Left ventricle myocardium inferior (tissue), 1 donor: ENCODE measurements at regions not wholly inside any gene's neighbourhood (a gene's known extent, or its start where the extent isn't known, plus 50 kb on each side); places are given as distances from the start of the nearest gene placed in this dataset.

ENCODE experiments used
- DNase-seq: peaks from one replicate; pipeline ENCODE4 v3.0.0-alpha.2; 2020
- H3K27ac ChIP-seq: fragments of 200-600 bp; replicated peaks from 2 replicates; pipeline ENCODE4 v1.8.0; 2021
- H3K27me3 ChIP-seq: fragments of 200-600 bp; 2 replicates; pipeline ENCODE4 v1.8.0; 2021; ENCODE audit warnings: low read depth
- H3K36me3 ChIP-seq: fragments of 200-600 bp; 2 replicates; pipeline ENCODE4 v1.8.0; 2021
- H3K4me1 ChIP-seq: fragments of 200-600 bp; 2 replicates; pipeline ENCODE4 v1.8.0; 2021
- H3K4me3 ChIP-seq: fragments of 200-600 bp; 2 replicates; pipeline ENCODE4 v1.8.0; 2021; ENCODE audit warnings: mild to moderate bottlenecking, moderate library complexity
- H3K9me3 ChIP-seq: fragments of 200-600 bp; replicated peaks from 2 replicates; pipeline ENCODE4 v1.8.0; 2021
- CTCF ChIP-seq: fragments of 200-600 bp; IDR thresholded peaks from 2 replicates; pipeline ENCODE4 v1.8.0; 2021; ENCODE audit warnings: antibody characterized with exemption, mild to moderate bottlenecking, borderline replicate concordance
- intact Hi-C: fragments of 100-400 bp; cut with micrococcal nuclease; formaldehyde crosslinking; loops from one replicate; pipeline ENCODE4 v1.11.0; 2022
- donor health status: DM: no; HTN: yes; CAD: no; lungs with severe emphysema.

- H3K4me1 ChIP-seq, result no peaks in the 10 kb centered on the region
- no peaks in the 10 kb centered on the region for H3K36me3 ChIP-seq
- no peak for TF ChIP-seq CTCF
- H3K9me3 ChIP-seq, result no peaks in the 10 kb centered on the region
- H3K27me3 ChIP-seq, result no peaks in the 10 kb centered on the region
- H3K4me3 ChIP-seq, result no peak overlapping the region
- no peak for DNase-seq
- intact Hi-C loops, result no loop called here
- H3K27ac ChIP-seq, result no peak overlapping the region
Observed at GRCh38 chr10:9501944-9502343, 1447.5 kb downstream of the GATA3 start.

GRCh38 chr10:9504227-9504626, 1449.7 kb downstream of the GATA3 start:
- Histone ChIP-seq H3K9me3 (no peaks in the 10 kb centered on the region), H3K36me3 (no peaks in the 10 kb centered on the region), H3K27me3 (no peaks in the 10 kb centered on the region), H3K4me3 (no peak overlapping the region), H3K4me1 (no peaks in the 10 kb centered on the region), H3K27ac (no peak overlapping the region)
- DNase-seq, result no peak
- TF ChIP-seq CTCF, result no peak
- intact Hi-C loops, result no loop called here

- H3K27ac ChIP-seq, result no peak overlapping the region
- no peaks in the 10 kb centered on the region for H3K36me3 ChIP-seq
- no peak for DNase-seq
- H3K9me3 ChIP-seq, result no peaks in the 10 kb centered on the region
- H3K4me3 ChIP-seq, result no peak overlapping the region
- no peaks in the 10 kb centered on the region for H3K27me3 ChIP-seq
- intact Hi-C loops, result no loop called here
- no peaks in the 10 kb centered on the region for H3K4me1 ChIP-seq
- no peak for TF ChIP-seq CTCF
Observed at GRCh38 chr10:9505546-9505945, 1451.1 kb downstream of the GATA3 start.

- Histone ChIP-seq H3K4me3 (no peak overlapping the region), H3K36me3 (no peaks in the 10 kb centered on the region), H3K4me1 (no peaks in the 10 kb centered on the region), H3K27me3 (no peaks in the 10 kb centered on the region), H3K9me3 (no peaks in the 10 kb centered on the region), H3K27ac (no peak overlapping the region)
- no peak for TF ChIP-seq CTCF
- no peak for DNase-seq
- intact Hi-C loops, result no loop called here
Observed at GRCh38 chr10:9508606-9509005, 1454.1 kb downstream of the GATA3 start.

GRCh38 chr10:9510626-9511025, 1456.1 kb downstream of the GATA3 start:
- H3K36me3 ChIP-seq, result no peaks in the 10 kb centered on the region
- TF ChIP-seq CTCF, result no peak
- intact Hi-C loops, result no loop called here
- DNase-seq, result no peak
- no peak overlapping the region for H3K4me3 ChIP-seq
- no peak overlapping the region for H3K27ac ChIP-seq
- no peaks in the 10 kb centered on the region for H3K4me1 ChIP-seq
- H3K9me3 ChIP-seq, result no peaks in the 10 kb centered on the region
- no peaks in the 10 kb centered on the region for H3K27me3 ChIP-seq

- intact Hi-C loops, result no loop called here
- H3K27ac ChIP-seq, result no peak overlapping the region
- H3K9me3 ChIP-seq, result no peaks in the 10 kb centered on the region
Observed at GRCh38 chr10:9515922-9516321, 1461.4 kb downstream of the GATA3 start.

More at GRCh38 chr10:9515922-9516321, 1461.4 kb downstream of the GATA3 start:
- TF ChIP-seq CTCF, result no peak
- no peak for DNase-seq
- H3K27me3 ChIP-seq, result no peaks in the 10 kb centered on the region
- H3K4me1 ChIP-seq, result no peaks in the 10 kb centered on the region
- H3K36me3 ChIP-seq, result no peaks in the 10 kb centered on the region
- H3K4me3 ChIP-seq, result no peak overlapping the region
